ENCODE measurements at regions not wholly inside any gene's neighbourhood (a gene's known extent, or its start where the extent isn't known, plus 50 kb on each side); places are given as distances from the start of the nearest gene placed in this dataset.
"Not testable (repeated sequence)": the region's sequence is repeated elsewhere in the genome, so short reads cannot be mapped to it uniquely, and the experiment has no call there.

- DNase-seq = not testable (repeated sequence)
Observed at GRCh38 chr5:96319981-96320739, 112.9 kb downstream of the PCSK1 start.

- no peak for DNase-seq
Observed at GRCh38 chr5:96318569-96319110, 114.4 kb downstream of the PCSK1 start.

DNA sequence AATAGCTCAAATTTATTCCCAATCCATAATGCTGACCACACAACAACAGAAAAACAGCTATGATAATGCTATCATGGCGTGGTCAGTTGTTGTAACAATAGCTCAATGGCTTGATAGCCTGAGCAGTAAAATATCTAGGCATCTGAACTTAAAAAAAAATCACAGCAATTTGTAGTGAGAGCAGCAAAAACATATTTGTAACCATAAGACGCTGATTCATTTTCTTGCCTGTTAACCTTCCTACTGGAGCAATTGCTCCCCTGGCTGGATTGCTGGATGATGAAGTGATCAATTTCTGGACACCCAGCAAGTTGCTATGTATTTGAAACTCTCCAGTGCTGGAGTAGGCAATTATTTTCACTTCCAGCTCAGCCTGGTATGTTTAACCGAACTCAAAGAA lies 115.1 kb downstream of the PCSK1 start:
- DNase-seq = peak; percentile 46

- DNase-seq = no peak
Observed at GRCh38 chr5:96316487-96316886, 116.6 kb downstream of the PCSK1 start.

DNA sequence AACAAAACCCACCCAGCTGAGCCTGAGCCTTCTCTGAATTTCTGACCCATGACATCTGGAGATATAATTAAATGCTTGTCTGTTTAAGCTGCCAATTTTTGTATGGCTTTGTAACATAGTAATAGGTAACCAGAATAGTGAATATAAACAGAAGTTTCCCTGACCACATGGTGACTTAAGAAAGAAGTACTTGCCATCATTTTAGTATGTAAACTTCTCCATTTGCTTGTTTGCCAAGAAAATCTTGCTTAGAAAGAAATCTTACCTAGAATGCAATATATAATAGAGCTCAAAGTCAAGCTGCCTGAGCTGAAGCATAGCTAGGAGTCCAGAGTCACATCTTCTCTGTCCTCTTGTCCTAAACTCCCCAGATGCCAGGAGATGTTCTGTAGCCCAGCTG lies 117.0 kb downstream of the PCSK1 start:
- no peak for DNase-seq

- DNase-seq = no peak
Observed at GRCh38 chr5:96315431-96315830, 117.6 kb downstream of the PCSK1 start.

DNA sequence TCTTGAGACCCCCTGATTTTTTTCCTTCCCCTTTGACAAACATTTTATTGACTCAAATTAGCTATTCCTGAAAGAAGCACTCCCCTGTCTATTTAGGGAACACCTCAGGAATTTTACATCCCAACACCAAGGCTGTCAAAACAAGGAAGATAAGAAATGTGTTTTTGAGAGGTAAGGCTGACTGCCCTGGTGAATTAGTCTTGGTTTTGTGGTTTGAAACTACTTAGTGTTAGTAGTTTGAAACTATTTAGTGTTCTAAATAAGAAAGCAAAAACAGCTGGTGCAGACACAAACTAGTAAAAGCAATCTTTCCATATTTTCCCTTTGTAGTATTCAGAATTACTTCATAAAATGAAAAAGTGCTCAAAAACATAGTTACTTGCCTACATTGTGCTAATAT lies 120.7 kb downstream of the PCSK1 start:
- DNase-seq = no peak

GRCh38 chr5:96307047-96307446 lies 126.0 kb downstream of the PCSK1 start:
- DNase-seq = not testable (repeated sequence)

DNA sequence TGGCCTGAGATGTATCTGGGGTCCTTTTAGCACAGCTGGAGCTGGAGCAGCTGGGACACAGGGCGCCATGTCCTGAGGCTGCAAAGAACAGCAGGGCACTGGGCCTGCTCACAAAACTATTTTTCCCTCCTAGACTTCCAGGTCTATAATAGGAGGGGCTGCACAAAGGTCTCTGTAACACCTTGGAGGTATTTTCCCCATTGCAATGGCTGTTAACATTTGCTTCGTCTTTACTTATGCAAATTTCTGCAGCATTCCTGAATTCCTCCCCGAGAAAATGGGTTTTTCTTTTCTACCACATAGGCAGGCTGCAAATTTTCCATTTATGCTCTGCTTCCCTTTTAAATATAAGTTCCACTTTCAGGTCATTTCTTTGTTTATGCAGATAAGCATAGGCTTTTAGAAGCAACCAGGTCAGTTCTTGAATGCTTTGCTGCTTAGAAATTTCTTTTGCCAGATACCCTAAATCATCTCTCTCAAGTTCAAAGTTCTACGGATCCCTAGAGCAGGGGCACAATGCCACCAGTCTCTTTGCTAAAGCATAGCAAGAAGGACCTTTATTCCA lies 130.8 kb downstream of the PCSK1 start:
- no peak for DNase-seq

GRCh38 chr5:96300976-96301375 lies 132.1 kb downstream of the PCSK1 start:
- no peak for DNase-seq

DNA sequence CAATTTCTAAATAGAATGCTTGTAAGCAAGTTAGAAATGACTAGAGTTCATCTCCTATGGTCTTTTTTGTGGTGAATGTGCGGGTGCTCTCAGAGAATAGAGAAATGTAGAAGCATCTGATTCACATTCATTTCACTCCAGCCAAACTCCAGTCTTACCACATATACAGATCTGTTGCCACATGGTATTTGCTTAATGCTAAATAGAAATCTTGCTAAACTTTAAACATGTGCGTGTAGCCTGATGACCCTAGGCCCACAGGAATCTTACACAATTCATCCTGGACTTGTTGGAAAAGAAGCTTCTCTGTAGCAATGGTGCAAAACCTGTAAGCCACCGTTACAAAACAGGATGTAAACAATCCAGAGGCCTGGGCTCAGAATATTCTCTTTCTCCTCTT lies 135.2 kb downstream of the PCSK1 start:
- DNase-seq = peak; percentile 90

- DNase-seq = peak; percentile 91
Observed at GRCh38 chr5:96297290-96297689, 135.8 kb downstream of the PCSK1 start.

- no peak for DNase-seq
Observed at GRCh38 chr5:96294884-96295202, 138.2 kb downstream of the PCSK1 start.

DNA sequence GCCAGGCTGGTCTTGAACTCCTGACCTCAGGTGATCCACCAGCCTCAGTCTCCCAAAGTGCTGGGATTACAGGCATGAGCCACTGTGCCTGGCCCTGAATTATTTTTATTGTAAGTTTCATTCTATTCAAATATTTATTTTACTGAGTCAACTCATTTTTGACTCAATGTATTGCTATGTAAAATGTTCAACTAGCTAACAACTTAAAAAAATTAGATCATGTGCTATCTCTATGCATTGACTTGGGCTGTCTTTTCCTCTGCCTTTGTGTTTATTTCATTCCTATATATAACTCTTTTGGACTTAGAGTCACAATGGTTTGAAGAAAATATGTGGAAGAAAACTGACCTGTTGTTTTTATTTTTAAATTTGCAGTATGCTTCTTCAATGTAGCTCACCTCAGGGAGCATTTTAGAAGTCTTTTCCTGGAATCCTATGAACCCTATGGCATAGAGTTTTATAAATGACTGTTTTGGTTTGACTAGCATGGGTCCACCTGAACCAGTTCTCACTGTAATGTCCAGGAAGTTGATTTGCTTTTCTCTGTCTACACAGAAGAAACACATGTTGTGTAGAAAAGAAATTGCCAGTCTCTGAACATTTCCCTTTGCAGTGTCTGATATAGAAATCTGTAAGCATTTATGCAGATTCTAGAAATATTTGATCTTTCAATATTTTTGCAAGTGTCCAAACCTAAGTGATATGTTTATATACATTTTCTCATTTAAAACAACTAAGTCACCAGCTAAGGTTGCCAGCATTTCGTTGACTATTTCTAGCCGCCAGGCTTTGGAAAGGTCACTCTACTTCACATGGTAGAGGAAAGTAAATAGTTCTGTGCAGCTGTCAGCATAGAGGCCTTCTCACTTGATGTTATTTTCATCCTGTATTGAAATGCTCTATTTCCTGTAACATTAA lies 138.8 kb downstream of the PCSK1 start:
- peak; percentile 72 for DNase-seq

- DNase-seq = no peak
Observed at GRCh38 chr5:96292582-96293247, 140.3 kb downstream of the PCSK1 start.

- not testable (repeated sequence) for DNase-seq
Observed at GRCh38 chr5:96289287-96289686, 143.8 kb downstream of the PCSK1 start.

- peak; percentile 57 for DNase-seq
Observed at GRCh38 chr5:96288845-96289185, 144.2 kb downstream of the PCSK1 start.

DNA sequence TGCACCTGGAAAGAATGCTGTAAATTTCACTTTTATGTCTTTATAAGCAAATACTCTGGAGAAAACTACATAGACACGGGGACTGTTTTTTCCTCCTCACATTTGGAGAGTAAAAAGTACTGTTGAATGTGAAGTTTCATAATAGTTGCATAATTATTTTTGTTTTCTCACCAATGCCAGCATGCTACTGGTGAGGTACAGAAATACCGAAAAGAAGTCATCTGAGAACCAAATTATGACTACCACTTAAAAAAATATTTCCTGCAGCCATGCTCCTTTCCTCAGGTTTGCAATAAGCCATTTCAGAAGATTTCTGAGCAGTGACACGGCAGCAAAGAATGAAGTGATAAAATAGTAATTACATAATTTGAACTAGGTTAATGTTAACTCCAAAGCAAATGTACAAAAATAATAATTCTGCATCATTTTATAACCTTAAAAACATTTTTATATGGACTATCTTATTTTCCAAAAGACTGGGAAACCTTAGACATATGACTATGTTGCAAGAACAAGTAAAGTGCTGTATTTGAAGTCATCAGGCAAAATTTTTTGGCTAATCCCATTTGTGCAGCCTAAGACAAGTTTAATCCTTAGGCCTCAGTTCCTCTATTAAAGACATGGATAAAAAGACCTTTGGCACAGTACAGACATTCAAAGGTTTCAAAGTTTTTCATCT lies 144.7 kb downstream of the PCSK1 start:
- DNase-seq = peak; percentile 22

- DNase-seq = no peak
Observed at GRCh38 chr5:96287136-96287535, 145.9 kb downstream of the PCSK1 start.

- no peak for DNase-seq
Observed at GRCh38 chr5:96285823-96286222, 147.2 kb downstream of the PCSK1 start.

- DNase-seq = no peak
Observed at GRCh38 chr5:96284727-96285389, 148.2 kb downstream of the PCSK1 start.

DNA sequence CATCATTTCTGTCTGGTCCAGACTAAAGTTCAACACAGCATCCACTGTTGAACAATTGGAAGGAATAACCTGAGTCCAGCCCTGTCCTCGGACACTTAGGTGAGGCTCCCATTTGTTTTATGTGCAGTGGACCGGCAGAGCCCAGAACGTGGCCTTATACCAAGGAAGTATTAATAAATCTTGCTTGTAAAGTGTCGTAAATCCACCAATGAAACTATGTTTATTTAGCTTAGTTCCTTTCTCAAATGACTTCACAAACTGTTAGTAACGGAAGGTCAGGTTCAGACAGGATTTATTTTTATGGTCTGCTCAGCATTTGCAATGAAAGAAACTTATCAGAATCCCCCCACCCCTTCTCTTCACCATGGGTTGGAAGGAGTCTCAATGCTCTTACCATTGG lies 149.5 kb downstream of the PCSK1 start:
- no peak for DNase-seq

All from fibroblast of skin of scalp (primary cell).